Panc1 (cell line): ENCODE measurements at regions not wholly inside any gene's neighbourhood (a gene's known extent, or its start where the extent isn't known, plus 50 kb on each side); places are given as distances from the start of the nearest gene placed in this dataset.
"Not testable (repeated sequence)": the region's sequence is repeated elsewhere in the genome, so short reads cannot be mapped to it uniquely, and the experiment has no call there.

Source experiments
- ATAC-seq: fragments of 200-7000 bp; cut with Tn5 transposase; 2 replicates; pipeline ENCODE4 v1.9.1; 2020; ENCODE audit warnings: mild to moderate bottlenecking, moderate library complexity
- BruUV-seq: library from RNA; stranded (reverse); fragments of 400-500 nt; replicated peaks from 2 replicates; lab custom pipeline; 2021; lab: Mats Ljungman, UMichigan
- CTCF ChIA-PET: fragments of 300-600 bp; sonication (Branson Sonifier 250); formaldehyde crosslinking; loops from one replicate; lab custom pipeline; 2022; ENCODE audit warnings: antibody characterized with exemption; lab: Charles Lee
- POLR2A ChIA-PET: fragments of 300-600 bp; sonication (Branson Sonifier 250); formaldehyde crosslinking; loops from one replicate; lab custom pipeline; 2022; ENCODE audit warnings: antibody characterized with exemption; lab: Charles Lee
- DNase-seq: peaks from one replicate; pipeline ENCODE4 v3.0.0-alpha.2; 2010; ENCODE audit warnings: low read depth, low spot score
- H3K27ac ChIP-seq: 2 replicates; pipeline ENCODE4 v1.5.1; 2011; ENCODE audit warnings: mild to moderate bottlenecking, low read length, inconsistent platforms
- H3K27me3 ChIP-seq: fragments of 200-500 bp; sonication (Bioruptor generic); 2 replicates; pipeline ENCODE4 v1.6.0; 2014; ENCODE audit warnings: low read length, inconsistent platforms; ENCODE audit not compliant: control insufficient read depth, insufficient read depth
- H3K36me3 ChIP-seq: fragments of 200-500 bp; sonication (Bioruptor generic); 2 replicates; pipeline ENCODE4 v1.5.1; 2014; ENCODE audit warnings: inconsistent platforms, mild to moderate bottlenecking, low read length, moderate library complexity; ENCODE audit not compliant: control insufficient read depth, insufficient read depth
- H3K4me1 ChIP-seq: 2 replicates; pipeline ENCODE4 v1.5.1; 2011; ENCODE audit warnings: inconsistent platforms, mild to moderate bottlenecking, low read length, moderate library complexity; ENCODE audit not compliant: control insufficient read depth, insufficient read depth
- H3K4me3 ChIP-seq, 2 experiments: 2 replicates each; pipeline ENCODE4 v1.5.1; 2011 to 2012; ENCODE audit warnings: low read depth in 2 of 2, low read length in 2 of 2, mild to moderate bottlenecking in 2 of 2, inconsistent platforms in 1 of 2, moderate library complexity in 1 of 2
- H3K9me3 ChIP-seq: fragments of 200-500 bp; sonication (Bioruptor generic); 2 replicates; pipeline ENCODE4 v1.5.1; 2014; ENCODE audit warnings: low read depth, mild to moderate bottlenecking, inconsistent platforms, low read length, moderate library complexity; ENCODE audit not compliant: control insufficient read depth, insufficient read depth
- POLR2AphosphoS5 ChIP-seq: IDR thresholded peaks from 2 replicates; pipeline ENCODE4 v1.6.1; 2012; ENCODE audit warnings: mild to moderate bottlenecking, low read depth, low read length, moderate library complexity
- SIN3A ChIP-seq: IDR thresholded peaks from 2 replicates; pipeline ENCODE4 v1.6.1; 2012; ENCODE audit warnings: low read depth, mild to moderate bottlenecking, low read length, moderate library complexity, borderline replicate concordance; ENCODE audit not compliant: insufficient read depth
- TCF7L2 ChIP-seq: IDR thresholded peaks from 2 replicates; pipeline ENCODE4 v1.6.1; 2011; ENCODE audit warnings: mild to moderate bottlenecking, low read depth, low read length, inconsistent platforms
- in situ Hi-C: cut with HindIII; loops from 2 replicates; pipeline ENCODE4 v1.10.0; 2016; ENCODE audit warnings: low sequenced_read_pairs, low pct_unique_long_range_greater_than_20kb
- intact Hi-C: fragments of 100-400 bp; cut with micrococcal nuclease; formaldehyde crosslinking; loops from one replicate; pipeline ENCODE4 v1.10.0; 2022; ENCODE audit not compliant: unreplicated experiment
- TF ChIP-seq, protein P1 (sequence below): fragments of 450-650 bp; IDR thresholded peaks from 2 replicates; pipeline ENCODE4 v1.5.1; 2017; ENCODE audit warnings: mild to moderate bottlenecking
- TF ChIP-seq, protein P2 (sequence below), 2 experiments: IDR thresholded peaks; 2 replicates each; pipeline ENCODE4 v1.6.1; 2011 to 2012; ENCODE audit warnings: low read depth in 2 of 2, control low read depth in 1 of 2, low read length in 1 of 2, mild to moderate bottlenecking in 1 of 2, moderate library complexity in 1 of 2; ENCODE audit not compliant: insufficient read depth in 1 of 2

DNA sequence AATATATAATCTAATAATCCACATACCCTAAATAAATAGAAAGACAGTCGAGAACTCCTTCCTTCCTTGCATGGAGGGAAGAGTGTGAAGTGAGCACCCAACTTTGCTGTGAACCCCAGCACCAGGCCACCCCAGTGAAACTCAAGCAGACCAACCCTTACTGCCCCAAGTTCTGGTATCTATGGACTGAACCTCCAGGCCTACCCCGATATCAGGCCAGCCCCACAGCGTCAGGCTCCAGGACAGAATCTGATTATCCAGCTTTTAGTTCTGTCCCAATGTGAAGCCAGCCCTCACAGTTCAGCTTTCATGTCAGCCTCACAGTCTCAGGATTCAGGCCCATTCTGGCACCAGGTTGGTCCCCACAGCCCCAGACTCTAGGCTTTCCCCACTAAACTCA is 1617.2 kb upstream of the AGA start:
- Histone ChIP-seq H3K27me3 (no peaks in the 10 kb centered on the region), H3K4me1 (no peaks in the 10 kb centered on the region), H3K4me3 (no peak overlapping the region), H3K9me3 (no peaks in the 10 kb centered on the region), H3K27ac (no peak overlapping the region), H3K36me3 (no peaks in the 10 kb centered on the region)
- no peak for TF ChIP-seq POLR2AphosphoS5
- TF ChIP-seq, protein P1, sequence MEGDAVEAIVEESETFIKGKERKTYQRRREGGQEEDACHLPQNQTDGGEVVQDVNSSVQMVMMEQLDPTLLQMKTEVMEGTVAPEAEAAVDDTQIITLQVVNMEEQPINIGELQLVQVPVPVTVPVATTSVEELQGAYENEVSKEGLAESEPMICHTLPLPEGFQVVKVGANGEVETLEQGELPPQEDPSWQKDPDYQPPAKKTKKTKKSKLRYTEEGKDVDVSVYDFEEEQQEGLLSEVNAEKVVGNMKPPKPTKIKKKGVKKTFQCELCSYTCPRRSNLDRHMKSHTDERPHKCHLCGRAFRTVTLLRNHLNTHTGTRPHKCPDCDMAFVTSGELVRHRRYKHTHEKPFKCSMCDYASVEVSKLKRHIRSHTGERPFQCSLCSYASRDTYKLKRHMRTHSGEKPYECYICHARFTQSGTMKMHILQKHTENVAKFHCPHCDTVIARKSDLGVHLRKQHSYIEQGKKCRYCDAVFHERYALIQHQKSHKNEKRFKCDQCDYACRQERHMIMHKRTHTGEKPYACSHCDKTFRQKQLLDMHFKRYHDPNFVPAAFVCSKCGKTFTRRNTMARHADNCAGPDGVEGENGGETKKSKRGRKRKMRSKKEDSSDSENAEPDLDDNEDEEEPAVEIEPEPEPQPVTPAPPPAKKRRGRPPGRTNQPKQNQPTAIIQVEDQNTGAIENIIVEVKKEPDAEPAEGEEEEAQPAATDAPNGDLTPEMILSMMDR: no peak
- TF ChIP-seq TCF7L2: no peak
- TF ChIP-seq, protein P2, sequence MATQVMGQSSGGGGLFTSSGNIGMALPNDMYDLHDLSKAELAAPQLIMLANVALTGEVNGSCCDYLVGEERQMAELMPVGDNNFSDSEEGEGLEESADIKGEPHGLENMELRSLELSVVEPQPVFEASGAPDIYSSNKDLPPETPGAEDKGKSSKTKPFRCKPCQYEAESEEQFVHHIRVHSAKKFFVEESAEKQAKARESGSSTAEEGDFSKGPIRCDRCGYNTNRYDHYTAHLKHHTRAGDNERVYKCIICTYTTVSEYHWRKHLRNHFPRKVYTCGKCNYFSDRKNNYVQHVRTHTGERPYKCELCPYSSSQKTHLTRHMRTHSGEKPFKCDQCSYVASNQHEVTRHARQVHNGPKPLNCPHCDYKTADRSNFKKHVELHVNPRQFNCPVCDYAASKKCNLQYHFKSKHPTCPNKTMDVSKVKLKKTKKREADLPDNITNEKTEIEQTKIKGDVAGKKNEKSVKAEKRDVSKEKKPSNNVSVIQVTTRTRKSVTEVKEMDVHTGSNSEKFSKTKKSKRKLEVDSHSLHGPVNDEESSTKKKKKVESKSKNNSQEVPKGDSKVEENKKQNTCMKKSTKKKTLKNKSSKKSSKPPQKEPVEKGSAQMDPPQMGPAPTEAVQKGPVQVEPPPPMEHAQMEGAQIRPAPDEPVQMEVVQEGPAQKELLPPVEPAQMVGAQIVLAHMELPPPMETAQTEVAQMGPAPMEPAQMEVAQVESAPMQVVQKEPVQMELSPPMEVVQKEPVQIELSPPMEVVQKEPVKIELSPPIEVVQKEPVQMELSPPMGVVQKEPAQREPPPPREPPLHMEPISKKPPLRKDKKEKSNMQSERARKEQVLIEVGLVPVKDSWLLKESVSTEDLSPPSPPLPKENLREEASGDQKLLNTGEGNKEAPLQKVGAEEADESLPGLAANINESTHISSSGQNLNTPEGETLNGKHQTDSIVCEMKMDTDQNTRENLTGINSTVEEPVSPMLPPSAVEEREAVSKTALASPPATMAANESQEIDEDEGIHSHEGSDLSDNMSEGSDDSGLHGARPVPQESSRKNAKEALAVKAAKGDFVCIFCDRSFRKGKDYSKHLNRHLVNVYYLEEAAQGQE (IDR thresholded peaks at IDR 0.05; ENCODE audit: insufficient read depth in 1 of 2, low read depth in 2 of 2, low read length in 1 of 2): no peak
- TF ChIP-seq SIN3A: no peak
- intact Hi-C loops: no loop called here
- ChIA-PET CTCF (no interaction called here), POLR2A (no interaction called here)
- DNase-seq: no peak
- no peak for ATAC-seq
- in situ Hi-C loops: no loop called here
- BruUV-seq: no TSS peak

DNA sequence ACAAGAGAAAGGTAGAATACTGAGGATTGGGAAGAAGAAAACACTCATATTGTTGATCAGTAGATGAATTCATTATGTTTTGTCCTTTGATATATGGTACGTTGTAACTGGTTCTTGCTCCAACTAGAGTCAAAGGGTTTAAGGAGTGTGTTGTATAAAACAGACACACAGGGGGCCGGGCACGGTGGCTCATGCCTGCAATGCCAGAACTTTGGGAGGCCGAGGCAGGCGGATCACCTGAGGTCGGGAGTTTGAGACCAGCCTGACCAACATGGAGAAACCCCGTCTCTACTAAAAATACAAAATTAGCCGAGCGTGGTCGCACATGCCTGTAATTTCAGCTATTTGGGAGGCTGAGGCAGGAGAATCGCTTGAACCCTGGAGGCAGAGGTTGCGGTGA is 1624.0 kb upstream of the AGA start:
- H3K4me1 ChIP-seq, DNase-seq, intact Hi-C loops, BruUV-seq, H3K27ac ChIP-seq, in situ Hi-C loops, H3K36me3 ChIP-seq, H3K9me3 ChIP-seq, ATAC-seq, POLR2A ChIA-PET, CTCF ChIA-PET, H3K4me3 ChIP-seq, H3K27me3 ChIP-seq: not testable (repeated sequence)

DNA sequence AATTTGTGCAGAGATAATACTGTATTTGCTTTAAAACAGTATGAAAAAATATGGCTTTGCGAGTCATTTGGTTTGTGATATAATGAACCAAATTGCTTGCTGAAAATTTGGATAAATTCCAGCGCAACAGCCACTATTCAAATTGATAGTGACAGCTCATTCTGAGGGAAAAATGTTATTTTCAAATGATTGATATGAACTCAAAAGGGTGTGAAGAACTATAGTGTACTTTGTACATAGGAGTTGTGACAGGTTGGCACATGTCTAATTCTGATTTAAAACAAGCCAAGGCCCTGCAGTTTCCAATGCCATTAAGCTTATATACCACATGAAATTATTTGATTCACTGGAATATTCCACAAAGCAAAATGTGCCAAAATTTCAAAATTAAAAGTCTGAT is 1628.9 kb upstream of the AGA start:
- ChIA-PET POLR2A (no interaction called here), CTCF (no interaction called here)
- TF ChIP-seq TCF7L2 (no peak), POLR2AphosphoS5 (no peak)
- TF ChIP-seq, protein P2 (IDR thresholded peaks at IDR 0.05; ENCODE audit: insufficient read depth in 1 of 2, low read depth in 2 of 2, low read length in 1 of 2): no peak
- Histone ChIP-seq H3K27me3 (no peaks in the 10 kb centered on the region), H3K4me3 (no peak overlapping the region), H3K9me3 (no peaks in the 10 kb centered on the region), H3K4me1 (no peaks in the 10 kb centered on the region), H3K36me3 (no peaks in the 10 kb centered on the region), H3K27ac (no peak overlapping the region)
- DNase-seq (no peak), ATAC-seq (no peak)
- in situ Hi-C loops: no loop called here
- intact Hi-C loops: no loop called here
- no TSS peak for BruUV-seq
